Tibial nerve (tissue), 4 donors: ENCODE measurements at regions not wholly inside any gene's neighbourhood (a gene's known extent, or its start where the extent isn't known, plus 50 kb on each side); places are given as distances from the start of the nearest gene placed in this dataset.

Source experiments
- CTCF ChIP-seq, 5 experiments: fragments of 200-600 bp in 3 of 5; fragments of 450-650 bp in 2 of 5; sonication (generic) in 3 of 5; IDR thresholded peaks; one replicate each; pipeline ENCODE4 v1.5.1; 2016 to 2019; ENCODE audit warnings: antibody characterized with exemption in 5 of 5, mild to moderate bottlenecking in 3 of 5, moderate library complexity in 2 of 5
- EP300 ChIP-seq, 2 donors: sonication (generic); formaldehyde crosslinking; IDR thresholded peaks; one replicate each; pipeline ENCODE4 v1.6.1; 2017; ENCODE audit warnings: antibody characterized with exemption in 2 of 2, mild to moderate bottlenecking in 1 of 2
- POLR2A ChIP-seq, 2 donors: fragments of 450-650 bp; IDR thresholded peaks; one replicate each; pipeline ENCODE4 v1.6.1; 2017; ENCODE audit warnings: antibody characterized with exemption in 2 of 2, mild to moderate bottlenecking in 2 of 2, moderate library complexity in 2 of 2

GRCh38 chr1:36731226-36732014 lies 248.7 kb upstream of the CSF3R start:
- TF ChIP-seq CTCF (IDR thresholded peaks at IDR 0.05) (no peak), POLR2A (IDR thresholded peaks at IDR 0.05) (no peak), EP300 (IDR thresholded peaks at IDR 0.05) (no peak)
